HepG2 (cell line): ENCODE measurements at regions not wholly inside any gene's neighbourhood (a gene's known extent, or its start where the extent isn't known, plus 50 kb on each side); places are given as distances from the start of the nearest gene placed in this dataset.

ENCODE experiments used
- ASH2L ChIP-seq: fragments of 300-600, 200-600 bp; sonication (generic); IDR thresholded peaks from 2 replicates; pipeline ENCODE4 v1.7.0; 2017; ENCODE audit warnings: low read depth, mild to moderate bottlenecking, moderate library complexity, mixed read lengths, low read length; ENCODE audit not compliant: insufficient read length
- ELF4 ChIP-seq: sonication (generic); formaldehyde crosslinking; IDR thresholded peaks from 2 replicates; pipeline ENCODE4 v1.5.0; 2020; ENCODE audit warnings: missing genetic modification reagents, mild to moderate bottlenecking, moderate library complexity, borderline replicate concordance
- EZH2 ChIP-seq: conservative IDR thresholded peaks from 2 replicates; pipeline ENCODE4 v1.6.1; 2012; ENCODE audit warnings: mild to moderate bottlenecking, low read depth, low read length, moderate library complexity
- FOXA3 ChIP-seq: IDR thresholded peaks from 2 replicates; pipeline ENCODE4 v1.6.1; 2016; ENCODE audit warnings: missing genetic modification reagents, missing compliant biosample characterization
- TMF1 ChIP-seq: sonication (generic); formaldehyde crosslinking; IDR thresholded peaks from 2 replicates; pipeline ENCODE4 v1.8.1; 2022; ENCODE audit warnings: low read depth, missing genetic modification reagents

- TF ChIP-seq ASH2L (no peak), EZH2 (no peak), TMF1 (CRISPR knock-in tag) (no peak), FOXA3 (no peak), ELF4 (CRISPR knock-in tag) (no peak)
Observed at GRCh38 chr18:57983472-57983871, 60.6 kb upstream of the NEDD4L start.
